BLaER1 (cell line): ENCODE measurements at regions not wholly inside any gene's neighbourhood (a gene's known extent, or its start where the extent isn't known, plus 50 kb on each side); places are given as distances from the start of the nearest gene placed in this dataset.

Source experiments
- H3K27ac ChIP-seq: shearing (Covaris generic); formaldehyde crosslinking; 2 replicates; pipeline ENCODE4 v1.8.1; 2022
- H3K27me3 ChIP-seq: shearing (Covaris generic); formaldehyde crosslinking; 2 replicates; pipeline ENCODE4 v1.8.1; 2022
- H3K36me3 ChIP-seq: shearing (Covaris generic); formaldehyde crosslinking; 2 replicates; pipeline ENCODE4 v1.8.1; 2022
- H3K4me1 ChIP-seq: shearing (Covaris generic); formaldehyde crosslinking; 2 replicates; pipeline ENCODE4 v1.8.1; 2022
- H3K4me2 ChIP-seq: shearing (Covaris generic); formaldehyde crosslinking; 2 replicates; pipeline ENCODE4 v1.8.1; 2022
- H3K4me3 ChIP-seq: shearing (Covaris generic); formaldehyde crosslinking; 2 replicates; pipeline ENCODE4 v1.8.1; 2022
- H3K9ac ChIP-seq: shearing (Covaris generic); formaldehyde crosslinking; 2 replicates; pipeline ENCODE4 v1.8.1; 2022
- H3K9me3 ChIP-seq: shearing (Covaris generic); formaldehyde crosslinking; 2 replicates; pipeline ENCODE4 v1.8.1; 2022
- H4K20me1 ChIP-seq: shearing (Covaris generic); formaldehyde crosslinking; 2 replicates; pipeline ENCODE4 v1.8.1; 2022
- Cebpa-rat ChIP-seq: shearing (Covaris generic); IDR thresholded peaks from 2 replicates; pipeline ENCODE4 v1.8.1; 2022

DNA sequence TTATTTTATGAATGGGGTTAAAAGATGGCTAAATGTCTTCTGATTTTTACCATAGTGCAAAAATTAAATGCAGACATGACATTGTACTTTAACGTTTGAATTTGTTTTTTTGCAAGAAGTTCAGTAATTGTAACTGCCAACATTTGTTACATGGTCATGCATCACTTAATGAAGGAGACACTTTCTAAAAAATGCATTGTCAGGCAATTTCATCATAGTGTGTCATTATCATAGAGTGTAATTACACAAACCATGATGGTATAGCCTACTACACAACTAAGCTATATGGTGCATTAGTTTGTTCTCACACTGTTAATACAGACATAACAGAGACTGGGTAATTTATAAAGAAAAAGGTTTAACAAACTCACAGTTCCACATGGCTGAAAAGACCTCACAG is 50.0 kb upstream of the NAA35 start:
- H3K27ac ChIP-seq: no peak overlapping the region
- peaks cover 11% of the 10 kb centered on the region for H3K9me3 ChIP-seq
- H3K36me3 ChIP-seq: no peaks in the 10 kb centered on the region
- no peaks in the 10 kb centered on the region for H3K4me1 ChIP-seq
- H3K4me3 ChIP-seq: no peak overlapping the region
- no peaks in the 10 kb centered on the region for H3K27me3 ChIP-seq
- no peaks in the 10 kb centered on the region for H4K20me1 ChIP-seq
- TF ChIP-seq Cebpa-rat: no peak
- no peak overlapping the region for H3K4me2 ChIP-seq
- H3K9ac ChIP-seq: no peak overlapping the region
